Astrocyte of the cerebellum (primary cell): ENCODE measurements at regions not wholly inside any gene's neighbourhood (a gene's known extent, or its start where the extent isn't known, plus 50 kb on each side); places are given as distances from the start of the nearest gene placed in this dataset.

Source experiments
- DNase-seq: peaks from one replicate; pipeline ENCODE4 v3.0.0-alpha.2; 2011; ENCODE audit warnings: low read depth
- H3K4me3 ChIP-seq: 2 replicates; pipeline ENCODE4 v1.5.1; 2011; ENCODE audit warnings: mild to moderate bottlenecking, low read depth, low read length, moderate library complexity
- CTCF ChIP-seq: IDR thresholded peaks from 2 replicates; pipeline ENCODE4 v1.5.1; 2012; ENCODE audit warnings: low read length, low read depth, moderate library complexity, mild to moderate bottlenecking; ENCODE audit errors: missing control alignments
- in situ Hi-C: cut with HindIII; loops from 2 replicates; pipeline ENCODE4 v1.10.0; 2017; ENCODE audit warnings: low sequenced_read_pairs

GRCh38 chr17:68699936-68700335 lies 98.8 kb upstream of the FAM20A start:
- no peak for DNase-seq
- no peak for TF ChIP-seq CTCF
- no peak overlapping the region for H3K4me3 ChIP-seq
- in situ Hi-C loops = no loop called here

GRCh38 chr17:68698746-68699145 lies 97.6 kb upstream of the FAM20A start:
- H3K4me3 ChIP-seq = no peak overlapping the region
- in situ Hi-C loops = no loop called here
- no peak for TF ChIP-seq CTCF
- DNase-seq = no peak

- in situ Hi-C loops = no loop called here
- no peak for DNase-seq
- no peak for TF ChIP-seq CTCF
- H3K4me3 ChIP-seq = no peak overlapping the region
These were observed 96.7 kb upstream of the FAM20A start for GRCh38 chr17:68697850-68698361.

GRCh38 chr17:68695659-68696058 lies 94.5 kb upstream of the FAM20A start:
- in situ Hi-C loops = no loop called here
- no peak for TF ChIP-seq CTCF
- no peak for DNase-seq
- H3K4me3 ChIP-seq = no peak overlapping the region

GRCh38 chr17:68694791-68695485 lies 93.8 kb upstream of the FAM20A start:
- no peak for TF ChIP-seq CTCF
- in situ Hi-C loops = no loop called here
- DNase-seq = no peak
- H3K4me3 ChIP-seq = no peak overlapping the region

- no peak for TF ChIP-seq CTCF
- no peak for DNase-seq
- no peak overlapping the region for H3K4me3 ChIP-seq
- in situ Hi-C loops = no loop called here
These were observed 92.7 kb upstream of the FAM20A start for GRCh38 chr17:68693896-68694295.
